ENCODE measurements at regions not wholly inside any gene's neighbourhood (a gene's known extent, or its start where the extent isn't known, plus 50 kb on each side); places are given as distances from the start of the nearest gene placed in this dataset.

- TF ChIP-seq, protein P1, sequence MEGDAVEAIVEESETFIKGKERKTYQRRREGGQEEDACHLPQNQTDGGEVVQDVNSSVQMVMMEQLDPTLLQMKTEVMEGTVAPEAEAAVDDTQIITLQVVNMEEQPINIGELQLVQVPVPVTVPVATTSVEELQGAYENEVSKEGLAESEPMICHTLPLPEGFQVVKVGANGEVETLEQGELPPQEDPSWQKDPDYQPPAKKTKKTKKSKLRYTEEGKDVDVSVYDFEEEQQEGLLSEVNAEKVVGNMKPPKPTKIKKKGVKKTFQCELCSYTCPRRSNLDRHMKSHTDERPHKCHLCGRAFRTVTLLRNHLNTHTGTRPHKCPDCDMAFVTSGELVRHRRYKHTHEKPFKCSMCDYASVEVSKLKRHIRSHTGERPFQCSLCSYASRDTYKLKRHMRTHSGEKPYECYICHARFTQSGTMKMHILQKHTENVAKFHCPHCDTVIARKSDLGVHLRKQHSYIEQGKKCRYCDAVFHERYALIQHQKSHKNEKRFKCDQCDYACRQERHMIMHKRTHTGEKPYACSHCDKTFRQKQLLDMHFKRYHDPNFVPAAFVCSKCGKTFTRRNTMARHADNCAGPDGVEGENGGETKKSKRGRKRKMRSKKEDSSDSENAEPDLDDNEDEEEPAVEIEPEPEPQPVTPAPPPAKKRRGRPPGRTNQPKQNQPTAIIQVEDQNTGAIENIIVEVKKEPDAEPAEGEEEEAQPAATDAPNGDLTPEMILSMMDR (IDR thresholded peaks at IDR 0.05; ENCODE audit: extremely low read depth, missing control alignments) = no peak
Measured at GRCh38 chr18:56083523-56084287, 495.7 kb upstream of the TCF4 start.

GRCh38 chr18:56083097-56083521 lies 495.1 kb upstream of the TCF4 start:
- no peak for DNase-seq (ENCODE audit: low spot score)
- TF ChIP-seq, protein P1 (IDR thresholded peaks at IDR 0.05; ENCODE audit: extremely low read depth, missing control alignments) = no peak

More at GRCh38 chr18:56083523-56084287, 495.7 kb upstream of the TCF4 start:
- DNase-seq (ENCODE audit: low spot score) = no peak

DNA sequence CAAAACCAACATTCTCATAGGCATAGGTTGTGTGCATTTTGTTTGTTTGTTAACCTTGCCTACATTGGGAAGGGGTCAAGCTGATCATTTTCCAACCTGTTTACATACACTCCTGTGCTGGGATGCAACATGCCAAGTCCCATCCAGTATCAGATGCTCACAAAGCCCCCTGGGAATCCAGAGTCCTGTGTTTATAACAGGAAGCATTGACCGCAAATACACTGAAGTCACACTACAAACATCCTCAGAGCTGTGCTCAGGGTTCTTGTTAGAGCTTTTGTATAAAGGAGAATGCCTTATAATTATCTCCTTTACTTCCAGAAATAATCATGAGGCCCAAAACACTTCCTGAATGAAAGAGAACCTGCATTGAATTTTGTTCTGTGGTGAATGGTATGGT lies 488.7 kb upstream of the TCF4 start:
- no peak for DNase-seq (ENCODE audit: low spot score)
- TF ChIP-seq, protein P1 (IDR thresholded peaks at IDR 0.05; ENCODE audit: extremely low read depth, missing control alignments) = no peak

DNA sequence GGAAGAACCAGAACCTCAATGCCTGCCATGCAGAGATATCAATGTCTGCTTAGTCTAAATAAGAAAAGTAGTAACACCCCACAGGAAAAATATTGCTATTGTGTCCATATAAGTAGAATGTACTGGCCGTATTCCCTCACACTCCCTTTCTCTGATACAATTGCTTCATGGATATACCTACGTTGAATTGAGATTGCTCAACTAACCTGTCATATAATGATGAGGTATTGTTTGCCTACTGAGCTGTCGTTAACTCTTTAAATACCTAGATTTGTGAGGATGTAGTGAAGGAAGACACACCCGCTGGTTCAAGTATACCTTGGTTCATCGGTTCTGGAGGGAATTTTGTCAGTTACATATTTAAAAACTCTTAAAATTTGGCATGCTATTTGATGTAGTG lies 480.7 kb upstream of the TCF4 start:
- no peak for DNase-seq (ENCODE audit: low spot score)
- TF ChIP-seq, protein P1 (IDR thresholded peaks at IDR 0.05; ENCODE audit: extremely low read depth, missing control alignments) = no peak

GRCh38 chr18:56067969-56068671 lies 480.1 kb upstream of the TCF4 start:
- DNase-seq (ENCODE audit: low spot score) = no peak
- TF ChIP-seq, protein P1 (IDR thresholded peaks at IDR 0.05; ENCODE audit: extremely low read depth, missing control alignments) = no peak

DNA sequence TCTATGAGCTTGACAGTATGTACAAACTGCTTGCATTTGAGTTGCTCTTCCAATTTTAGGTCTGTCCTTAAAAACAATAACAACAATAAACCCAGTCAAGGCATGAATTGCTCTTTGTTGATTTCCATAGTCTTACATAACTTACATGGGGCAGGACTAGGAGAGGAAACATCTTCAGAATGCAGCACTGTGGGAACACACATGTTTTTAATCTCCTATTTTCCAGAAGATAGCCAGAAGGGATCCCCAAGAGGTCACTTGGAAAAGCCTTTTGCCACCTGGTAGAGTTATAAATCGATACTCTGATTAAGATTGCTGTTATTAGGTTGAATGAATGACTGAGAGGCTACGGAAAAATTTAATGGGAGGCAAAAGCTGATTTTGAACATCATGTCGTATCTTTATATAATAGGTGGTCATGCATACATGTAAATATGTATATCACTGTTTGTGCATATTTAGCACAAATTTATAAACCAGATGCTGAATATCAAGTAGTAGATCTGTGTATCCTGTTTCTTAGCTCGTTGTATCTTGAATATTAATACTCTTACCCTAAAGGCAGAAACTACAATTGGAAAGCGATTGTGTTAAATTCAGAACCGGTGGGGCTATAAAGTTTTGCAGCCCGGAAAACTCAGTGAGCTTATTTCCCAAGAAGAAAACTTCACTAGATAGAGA lies 479.4 kb upstream of the TCF4 start:
- TF ChIP-seq, protein P1 (IDR thresholded peaks at IDR 0.05; ENCODE audit: extremely low read depth, missing control alignments) = no peak
- DNase-seq (ENCODE audit: low spot score) = no peak
